Natural killer cell (primary cell): ENCODE measurements at regions not wholly inside any gene's neighbourhood (a gene's known extent, or its start where the extent isn't known, plus 50 kb on each side); places are given as distances from the start of the nearest gene placed in this dataset.

Experiments used
- ATAC-seq, 3 donors: fragments of 150-1000 bp in 2 of 3; fragments of 200-7000 bp in 1 of 3; cut with Tn5 transposase; 1 replicate in 1 of 3; 2 replicates in 2 of 3; pipeline ENCODE4 v1.10.0; 2021; ENCODE audit warnings: mild to moderate bottlenecking in 2 of 3, moderate library complexity in 2 of 3
- DNase-seq, 2 donors: peaks; one replicate each; pipeline versions ENCODE4 v3.0.0 to v3.0.0-alpha.2; 2013 to 2021; ENCODE audit warnings: mixed read lengths in 1 of 2
- H3K27ac ChIP-seq: one replicate; pipeline ENCODE4 v1.5.1; 2013; ENCODE audit warnings: mild to moderate bottlenecking, low read length
- H3K27me3 ChIP-seq: one replicate; pipeline ENCODE4 v1.6.1; 2013; ENCODE audit warnings: low read length; ENCODE audit not compliant: control insufficient read depth, insufficient read depth
- H3K36me3 ChIP-seq: one replicate; pipeline ENCODE4 v1.6.1; 2013; ENCODE audit warnings: low read length; ENCODE audit not compliant: control insufficient read depth, insufficient read depth
- H3K4me1 ChIP-seq: one replicate; pipeline ENCODE4 v1.6.1; 2013; ENCODE audit warnings: low read length; ENCODE audit not compliant: control insufficient read depth, insufficient read depth
- H3K4me3 ChIP-seq: one replicate; pipeline ENCODE4 v1.5.1; 2013; ENCODE audit warnings: low read length
- H3K9me3 ChIP-seq: one replicate; pipeline ENCODE4 v1.6.1; 2013; ENCODE audit warnings: low read length; ENCODE audit not compliant: control insufficient read depth, insufficient read depth
- H3K27ac Mint-ChIP-seq, 2 donors: one replicate each; pipeline ENCODE4 v1.8.0; 2022; ENCODE audit warnings: mild to moderate bottlenecking in 2 of 2, mixed read lengths in 2 of 2, moderate library complexity in 1 of 2
- H3K27me3 Mint-ChIP-seq, 2 donors: one replicate each; pipeline ENCODE4 v1.8.0; 2022; ENCODE audit warnings: low read depth in 2 of 2, mixed read lengths in 2 of 2
- H3K36me3 Mint-ChIP-seq: one replicate; pipeline ENCODE4 v1.8.0; 2022; ENCODE audit warnings: mixed read lengths
- H3K4me1 Mint-ChIP-seq, 2 donors: one replicate each; pipeline ENCODE4 v1.8.0; 2022; ENCODE audit warnings: mixed read lengths in 2 of 2
- H3K4me3 Mint-ChIP-seq: one replicate; pipeline ENCODE4 v1.8.0; 2022; ENCODE audit warnings: mild to moderate bottlenecking, moderate library complexity, mixed read lengths
- H3K9me3 Mint-ChIP-seq, 2 donors: one replicate each; pipeline ENCODE4 v1.8.0; 2022; ENCODE audit warnings: mixed read lengths in 2 of 2
- WGBS: methylation state at CpG from one replicate; pipeline ENCODE4 v1.1.7; 2013; ENCODE audit warnings: missing lambda C conversion rate; ENCODE audit not compliant: insufficient coverage; 5-methylcytosine and 5-hydroxymethylcytosine counted together
- intact Hi-C: fragments of 100-400 bp; cut with micrococcal nuclease; formaldehyde crosslinking; loops from one replicate; pipeline ENCODE4 v1.14.2; 2022
- TF ChIP-seq, protein P1 (sequence below): fragments of 200-600 bp; IDR thresholded peaks from one replicate; pipeline ENCODE4 v1.8.0; 2022; ENCODE audit warnings: antibody characterized with exemption

DNA sequence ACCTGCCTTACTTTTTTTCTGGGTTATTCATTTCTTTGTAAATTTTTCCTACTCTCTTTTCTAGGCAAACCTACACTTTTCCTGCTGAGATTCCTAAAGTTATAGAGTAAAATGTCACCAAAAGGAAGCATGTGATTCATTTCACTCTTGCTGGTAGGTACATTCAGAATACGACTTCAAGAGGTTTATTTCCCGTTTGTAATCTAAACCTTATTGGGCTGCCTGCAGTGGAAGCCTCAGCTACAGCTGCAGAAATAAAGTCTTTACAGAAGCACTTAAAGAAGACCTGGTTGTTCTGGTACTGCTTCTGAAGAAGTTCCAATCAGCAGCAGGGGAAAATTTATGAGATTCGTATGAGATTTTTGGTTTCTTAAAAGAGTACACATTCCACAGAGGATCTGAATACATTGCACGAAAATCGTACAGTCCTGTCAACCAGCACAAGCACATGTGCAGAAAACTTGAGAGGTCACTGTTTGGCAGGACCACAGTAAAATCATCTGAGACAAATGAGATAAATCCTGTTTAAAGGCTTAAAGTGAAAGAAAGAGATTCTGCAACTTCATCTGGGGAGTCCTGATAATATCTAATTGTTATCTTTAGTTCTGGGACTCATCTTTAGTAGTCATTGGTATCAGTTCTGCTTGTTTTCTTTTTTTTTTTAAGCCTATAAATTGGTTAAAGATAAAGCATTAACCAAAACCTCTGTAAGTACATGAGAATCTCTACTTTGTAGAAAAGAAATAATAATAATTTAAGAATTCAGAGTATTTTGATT, 109.9 kb upstream of the ADGRL2 start:
- Histone ChIP-seq H3K27ac (no peak overlapping the region), H3K4me1 (no peaks in the 10 kb centered on the region), H3K9me3 (no peaks in the 10 kb centered on the region), H3K36me3 (no peaks in the 10 kb centered on the region), H3K4me3 (no peak overlapping the region), H3K27me3 (no peaks in the 10 kb centered on the region)
- DNase-seq (no peak), ATAC-seq (no peak)
- intact Hi-C loops: no loop called here
- H3K27me3 Mint-ChIP-seq: no peaks in the 10 kb centered on the region
- H3K36me3 Mint-ChIP-seq: peaks cover 1% of the 10 kb centered on the region
- TF ChIP-seq, protein P1, sequence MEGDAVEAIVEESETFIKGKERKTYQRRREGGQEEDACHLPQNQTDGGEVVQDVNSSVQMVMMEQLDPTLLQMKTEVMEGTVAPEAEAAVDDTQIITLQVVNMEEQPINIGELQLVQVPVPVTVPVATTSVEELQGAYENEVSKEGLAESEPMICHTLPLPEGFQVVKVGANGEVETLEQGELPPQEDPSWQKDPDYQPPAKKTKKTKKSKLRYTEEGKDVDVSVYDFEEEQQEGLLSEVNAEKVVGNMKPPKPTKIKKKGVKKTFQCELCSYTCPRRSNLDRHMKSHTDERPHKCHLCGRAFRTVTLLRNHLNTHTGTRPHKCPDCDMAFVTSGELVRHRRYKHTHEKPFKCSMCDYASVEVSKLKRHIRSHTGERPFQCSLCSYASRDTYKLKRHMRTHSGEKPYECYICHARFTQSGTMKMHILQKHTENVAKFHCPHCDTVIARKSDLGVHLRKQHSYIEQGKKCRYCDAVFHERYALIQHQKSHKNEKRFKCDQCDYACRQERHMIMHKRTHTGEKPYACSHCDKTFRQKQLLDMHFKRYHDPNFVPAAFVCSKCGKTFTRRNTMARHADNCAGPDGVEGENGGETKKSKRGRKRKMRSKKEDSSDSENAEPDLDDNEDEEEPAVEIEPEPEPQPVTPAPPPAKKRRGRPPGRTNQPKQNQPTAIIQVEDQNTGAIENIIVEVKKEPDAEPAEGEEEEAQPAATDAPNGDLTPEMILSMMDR: no peak
- peaks cover 16 to 21% of the 10 kb centered on the region in 2 donors for H3K9me3 Mint-ChIP-seq
- H3K27ac Mint-ChIP-seq: no peak overlapping the region
- no peak overlapping the region for H3K4me3 Mint-ChIP-seq
- 89% methylated on average over 5 of the region's 5 CpGs for WGBS
- no peaks in the 10 kb centered on the region for H3K4me1 Mint-ChIP-seq

DNA sequence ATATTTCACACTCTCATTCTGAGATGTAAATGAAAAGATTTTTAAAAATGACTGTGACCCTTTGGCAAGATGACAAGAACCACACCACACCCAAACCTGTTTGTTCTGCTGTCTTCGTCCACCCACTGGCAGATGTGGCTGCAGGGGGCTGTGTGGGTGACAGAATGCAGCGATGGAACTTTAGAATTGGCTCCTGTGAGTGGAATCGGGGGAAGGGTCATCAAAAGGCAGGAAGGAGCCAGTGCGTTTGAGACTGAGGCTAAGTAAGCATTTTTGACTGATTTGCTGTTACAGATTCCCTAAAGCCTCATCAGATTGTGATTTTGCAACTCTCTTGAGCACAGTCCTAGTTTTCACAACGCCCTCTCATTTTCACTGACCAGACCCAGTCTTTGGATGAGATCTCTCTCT, 111.2 kb upstream of the ADGRL2 start:
- no peak overlapping the region for H3K27ac Mint-ChIP-seq
- Histone ChIP-seq H3K27me3 (no peaks in the 10 kb centered on the region), H3K36me3 (no peaks in the 10 kb centered on the region), H3K4me3 (no peak overlapping the region), H3K9me3 (no peaks in the 10 kb centered on the region), H3K4me1 (no peaks in the 10 kb centered on the region), H3K27ac (no peak overlapping the region)
- H3K27me3 Mint-ChIP-seq: no peaks in the 10 kb centered on the region
- TF ChIP-seq, protein P1: no peak
- H3K9me3 Mint-ChIP-seq: peaks cover 20 to 22% of the 10 kb centered on the region in 2 donors
- H3K36me3 Mint-ChIP-seq: peaks cover 12% of the 10 kb centered on the region
- ATAC-seq (no peak), DNase-seq (no peak)
- H3K4me1 Mint-ChIP-seq: no peaks in the 10 kb centered on the region
- WGBS: 71% methylated on average over 5 of the region's 5 CpGs
- intact Hi-C loops: no loop called here
- no peak overlapping the region for H3K4me3 Mint-ChIP-seq

DNA sequence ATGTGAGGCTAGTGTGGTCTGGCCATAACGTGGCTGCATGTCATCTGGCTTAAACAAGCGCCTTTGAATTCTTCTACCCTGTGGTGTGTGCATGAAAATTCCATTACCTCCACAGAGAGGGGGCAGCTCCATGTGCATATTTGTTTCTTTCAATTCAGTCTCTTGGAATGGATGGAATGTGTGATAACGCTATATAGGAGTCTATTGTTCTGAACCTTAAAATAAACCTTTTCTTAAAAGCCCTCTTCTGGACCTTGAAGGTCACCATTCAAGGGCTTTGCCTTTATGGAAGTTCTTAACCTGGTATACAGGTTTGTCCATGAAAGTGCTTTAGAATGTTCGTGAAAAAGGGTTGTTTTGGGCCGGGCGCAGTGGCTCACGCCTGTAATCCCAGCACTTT, 118.2 kb upstream of the ADGRL2 start:
- WGBS: 85% methylated on average over 6 of the region's 7 CpGs
- Histone ChIP-seq H3K9me3 (no peaks in the 10 kb centered on the region), H3K36me3 (no peaks in the 10 kb centered on the region), H3K27me3 (no peaks in the 10 kb centered on the region), H3K4me3 (no peak overlapping the region), H3K4me1 (no peaks in the 10 kb centered on the region), H3K27ac (no peak overlapping the region)
- Mint-ChIP-seq H3K9me3 (peaks cover 18 to 19% of the 10 kb centered on the region in 2 donors), H3K36me3 (peaks cover 12% of the 10 kb centered on the region), H3K27me3 (no peaks in the 10 kb centered on the region), H3K4me1 (no peaks in the 10 kb centered on the region), H3K27ac (no peak overlapping the region), H3K4me3 (no peak overlapping the region)
- intact Hi-C loops: no loop called here
- ATAC-seq: no peak
- TF ChIP-seq, protein P1: no peak
- no peak for DNase-seq
